ENCODE measurements at regions not wholly inside any gene's neighbourhood (a gene's known extent, or its start where the extent isn't known, plus 50 kb on each side); places are given as distances from the start of the nearest gene placed in this dataset.

DNA sequence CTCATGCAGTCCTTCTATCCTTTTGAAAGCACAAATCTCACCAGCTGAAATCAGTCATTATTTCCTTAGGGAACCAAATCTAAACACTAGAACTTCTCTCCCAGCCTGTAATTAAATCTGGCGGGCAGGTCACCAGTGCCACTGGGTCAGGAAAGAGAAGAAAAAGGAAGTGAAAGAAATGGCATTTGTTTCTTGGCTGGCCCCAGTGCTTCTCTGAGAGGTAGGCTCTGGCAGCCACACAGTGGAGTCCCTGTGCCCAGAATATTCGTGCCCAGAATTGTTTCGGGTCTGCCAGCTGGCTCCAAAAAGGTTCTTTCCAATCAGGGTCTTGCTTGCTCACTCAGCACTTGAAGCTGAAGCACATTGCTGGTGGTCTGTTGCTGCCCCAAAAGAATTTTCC, 133.9 kb upstream of the MTAP start:
- DNase-seq (ENCODE audit: low spot score), result no peak

DNA sequence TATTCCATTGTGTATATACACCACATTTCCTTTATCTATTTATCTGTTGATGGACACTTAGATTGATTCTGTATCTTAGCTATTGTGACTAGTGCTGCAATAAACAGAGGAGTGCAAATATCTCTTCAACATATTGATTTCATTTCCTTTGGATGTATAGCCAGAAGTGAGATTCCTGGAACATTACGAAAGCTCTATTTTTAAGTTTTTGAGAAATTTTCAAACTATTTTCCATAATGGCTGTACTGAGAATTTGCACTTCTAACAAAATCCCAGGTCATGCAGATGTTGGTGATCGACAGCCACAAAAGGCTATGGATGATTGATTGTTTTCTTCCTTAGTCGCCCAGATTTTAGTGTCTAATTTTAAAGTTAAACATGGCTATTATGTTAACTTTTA, 132.7 kb upstream of the MTAP start:
- DNase-seq (ENCODE audit: low spot score), result no peak

DNA sequence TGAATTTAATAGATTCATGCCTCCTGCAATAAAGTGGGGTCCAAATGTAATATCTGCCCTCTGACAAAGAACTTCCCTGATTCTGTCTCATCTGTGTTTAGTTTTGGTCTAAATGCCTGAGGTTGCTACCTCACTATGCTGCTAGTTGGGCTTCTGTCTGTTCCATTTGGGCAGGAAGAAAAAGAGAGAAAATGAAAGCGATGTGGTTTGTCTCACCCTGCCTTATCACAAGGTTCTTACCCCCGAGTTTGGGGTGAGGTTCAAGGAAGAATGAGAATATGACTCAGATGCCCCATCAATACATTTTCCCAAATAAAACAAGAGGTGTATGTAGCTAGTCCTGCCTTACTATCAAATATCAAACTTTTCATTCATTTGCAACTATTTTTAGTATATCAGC, 132.1 kb upstream of the MTAP start:
- peak; percentile 6 for DNase-seq (ENCODE audit: low spot score)

DNA sequence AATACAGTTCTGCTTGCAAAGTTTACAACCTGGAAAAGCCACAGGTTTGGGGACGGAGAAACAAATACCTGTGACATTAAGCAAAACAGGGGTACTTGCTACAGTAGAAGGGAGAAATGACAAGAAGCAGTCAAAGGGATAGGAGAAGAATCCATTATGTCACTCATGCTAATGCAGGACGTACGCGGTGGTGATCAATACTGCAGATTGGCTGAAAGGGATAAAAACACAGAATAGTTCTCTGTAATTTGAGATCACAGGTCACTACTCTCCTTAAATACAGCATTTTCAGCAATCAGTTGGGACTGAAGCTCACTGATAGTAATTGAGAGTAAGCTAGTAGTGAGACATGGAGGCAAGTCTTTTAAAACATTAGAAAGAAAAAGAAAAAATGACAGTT, 130.3 kb upstream of the MTAP start:
- no peak for DNase-seq (ENCODE audit: low spot score)

DNA sequence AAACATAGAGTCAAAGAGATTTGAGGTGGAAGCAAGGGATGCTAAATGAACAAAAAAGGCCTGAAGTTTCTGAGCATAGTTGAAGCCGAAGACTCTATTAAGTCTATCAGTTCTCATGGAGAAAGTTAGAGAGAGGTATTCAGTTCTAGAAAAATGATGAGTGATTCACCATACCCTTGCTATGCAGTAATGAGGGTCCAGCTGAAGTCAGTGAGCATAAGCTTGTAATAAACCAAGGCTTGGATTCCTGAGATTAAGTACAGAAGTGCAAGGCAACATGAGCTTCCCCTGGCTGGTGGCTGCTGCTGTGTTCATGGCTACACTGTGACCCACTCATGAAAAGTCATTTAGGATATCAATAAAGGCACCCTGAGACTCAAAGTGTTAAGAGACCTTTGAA, 129.7 kb upstream of the MTAP start:
- DNase-seq (ENCODE audit: low spot score), result no peak

DNA sequence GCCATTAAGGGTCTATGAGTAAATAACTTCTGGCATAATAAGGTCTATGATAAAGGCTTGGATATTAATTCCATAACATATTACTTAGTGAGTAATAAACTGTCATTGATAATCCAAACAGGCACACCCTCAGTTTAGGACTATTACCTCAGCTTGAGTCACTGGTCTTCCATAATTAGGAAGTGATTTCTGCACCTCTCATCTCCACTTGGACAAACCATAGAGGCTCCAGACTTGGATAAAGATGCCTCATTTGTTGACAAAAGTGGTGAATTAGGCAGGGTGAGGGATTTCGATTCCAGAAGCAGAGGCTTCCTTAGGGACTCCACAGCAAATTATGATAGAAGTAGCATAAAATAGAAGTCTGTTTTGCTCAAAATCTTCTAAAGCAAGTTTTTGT, 127.5 kb upstream of the MTAP start:
- DNase-seq (ENCODE audit: low spot score), result no peak

DNA sequence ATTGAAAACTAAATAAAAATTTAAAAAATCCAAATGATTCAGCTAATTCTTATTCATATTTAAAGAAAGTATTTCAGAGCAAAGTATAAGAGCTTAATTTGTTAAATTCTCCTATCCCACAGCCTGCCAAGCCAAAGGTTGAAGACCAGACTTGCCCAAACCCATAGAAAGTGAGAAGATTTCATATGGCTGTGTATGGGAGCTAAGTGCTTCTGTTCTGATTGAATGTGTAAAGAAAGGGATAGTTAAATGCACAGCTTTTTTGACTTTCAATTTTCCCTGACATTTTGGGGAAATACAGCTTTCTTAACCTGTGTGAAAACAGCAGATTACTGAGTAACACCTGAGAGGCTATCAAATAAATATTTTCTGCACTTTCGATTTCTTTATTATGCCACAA, 125.0 kb upstream of the MTAP start:
- no peak for DNase-seq (ENCODE audit: low spot score)

DNA sequence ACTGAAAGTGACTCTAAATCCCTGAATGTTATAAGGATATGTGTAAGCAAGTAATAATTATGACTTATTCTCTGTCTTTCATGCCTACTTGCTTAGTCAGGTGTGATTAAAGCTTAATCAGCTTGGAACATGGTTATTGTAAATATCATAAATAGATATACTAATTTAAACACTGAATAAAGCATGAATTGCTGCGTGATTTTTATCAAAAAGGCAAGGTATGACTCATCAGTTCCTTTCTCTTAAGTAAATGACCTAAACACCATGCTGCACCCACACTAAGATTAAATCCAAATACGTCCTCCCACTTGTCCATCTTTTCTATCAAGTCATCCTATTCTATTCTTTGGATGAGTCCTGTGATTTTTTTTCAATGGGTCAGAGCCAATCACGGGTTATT, 124.6 kb upstream of the MTAP start:
- DNase-seq (ENCODE audit: low spot score), result no peak

DNA sequence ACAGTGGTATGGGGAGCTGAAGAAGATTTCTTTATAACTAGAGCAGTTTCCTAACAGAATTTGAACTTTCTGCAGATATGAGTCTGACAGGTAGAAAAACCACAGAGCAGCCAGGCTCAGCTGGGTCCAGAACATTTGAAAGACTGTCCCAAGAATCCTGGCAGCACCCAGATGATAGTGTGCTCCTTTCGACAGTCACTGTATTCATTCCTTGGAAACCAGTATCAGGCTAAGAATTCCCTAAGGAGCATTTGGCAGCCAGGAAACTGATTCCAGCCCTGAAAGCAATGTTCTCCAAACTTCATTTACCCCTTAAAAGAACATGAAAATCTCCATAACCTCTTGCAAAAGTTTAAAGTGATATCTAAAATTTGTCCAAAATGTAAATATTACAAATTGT, 123.0 kb upstream of the MTAP start:
- no peak for DNase-seq (ENCODE audit: low spot score)

DNA sequence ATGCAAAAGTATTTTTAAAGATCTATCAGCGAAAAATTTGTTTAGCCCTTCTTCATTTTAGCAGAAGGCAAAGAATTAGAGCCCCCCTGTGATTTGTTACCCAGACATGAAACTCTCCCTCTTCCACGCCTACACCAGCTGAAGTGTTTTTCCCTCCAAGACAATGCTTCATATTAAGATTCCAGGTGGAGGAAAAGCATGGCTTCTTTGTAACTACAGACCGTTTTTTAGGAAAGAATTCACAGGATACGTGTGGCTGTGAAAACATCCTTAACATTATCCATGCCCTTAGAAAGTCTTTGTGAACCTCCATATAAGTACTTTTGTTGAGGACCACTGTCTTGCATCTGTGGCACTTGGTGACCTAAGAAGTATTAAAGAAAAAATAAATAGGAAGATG, 121.8 kb upstream of the MTAP start:
- DNase-seq (ENCODE audit: low spot score), result no peak

DNA sequence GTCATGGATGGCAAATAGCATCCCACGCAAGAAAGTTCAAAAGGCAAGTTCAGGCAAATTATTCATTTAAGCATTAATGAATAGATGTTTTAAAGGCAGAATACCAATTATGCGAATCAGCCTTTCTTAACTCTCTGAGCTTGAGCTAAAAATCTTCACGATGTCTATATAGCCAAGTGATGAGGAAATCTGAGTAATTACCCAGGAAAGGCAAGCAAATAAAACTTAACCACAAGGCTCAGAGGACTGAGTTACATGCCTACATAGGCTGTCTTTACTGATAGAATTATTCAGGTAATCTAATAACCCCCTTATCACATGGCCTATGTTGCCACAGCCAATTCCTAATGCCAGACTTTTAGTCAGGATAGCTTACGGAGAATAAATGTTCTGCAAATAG, 120.8 kb upstream of the MTAP start:
- no peak for DNase-seq (ENCODE audit: low spot score)

DNA sequence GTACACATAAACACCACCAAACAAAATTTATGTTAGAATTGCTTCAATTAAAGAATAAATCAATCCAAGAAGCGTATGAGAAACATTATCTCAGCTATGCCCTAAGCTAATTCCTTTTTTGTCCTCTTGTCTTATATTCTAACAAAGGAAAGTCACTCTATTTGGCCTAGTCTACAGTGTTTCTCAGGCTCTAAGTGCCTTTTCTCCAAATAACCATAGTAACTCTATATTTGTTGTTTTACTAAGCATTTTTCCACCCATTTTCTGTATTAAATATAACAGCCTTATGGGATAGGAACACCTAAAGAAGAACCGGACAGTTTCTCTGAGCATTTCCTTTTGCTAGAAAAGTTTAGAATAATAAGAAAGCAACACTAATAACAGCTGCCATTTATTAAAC, 120.1 kb upstream of the MTAP start:
- DNase-seq (ENCODE audit: low spot score), result no peak

DNA sequence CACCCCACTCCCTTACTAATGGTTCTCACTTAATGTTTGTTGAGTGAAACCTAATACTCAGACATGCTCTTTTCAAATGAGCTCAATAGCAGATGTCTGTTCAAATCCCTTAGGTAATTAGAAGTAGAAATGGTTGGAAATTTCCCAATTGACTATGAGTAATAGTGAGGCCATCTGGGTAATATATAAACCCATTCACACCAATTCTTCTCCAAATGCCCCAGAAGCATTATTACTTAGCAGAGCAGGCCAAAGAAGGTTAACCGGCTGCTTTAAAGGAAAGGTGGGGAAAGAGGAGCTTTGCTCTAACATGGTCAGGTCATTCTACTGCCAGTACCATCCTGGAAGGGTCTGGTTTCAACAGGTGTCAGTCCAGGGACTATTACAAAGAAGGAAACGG, 119.5 kb upstream of the MTAP start:
- no peak for DNase-seq (ENCODE audit: low spot score)

DNA sequence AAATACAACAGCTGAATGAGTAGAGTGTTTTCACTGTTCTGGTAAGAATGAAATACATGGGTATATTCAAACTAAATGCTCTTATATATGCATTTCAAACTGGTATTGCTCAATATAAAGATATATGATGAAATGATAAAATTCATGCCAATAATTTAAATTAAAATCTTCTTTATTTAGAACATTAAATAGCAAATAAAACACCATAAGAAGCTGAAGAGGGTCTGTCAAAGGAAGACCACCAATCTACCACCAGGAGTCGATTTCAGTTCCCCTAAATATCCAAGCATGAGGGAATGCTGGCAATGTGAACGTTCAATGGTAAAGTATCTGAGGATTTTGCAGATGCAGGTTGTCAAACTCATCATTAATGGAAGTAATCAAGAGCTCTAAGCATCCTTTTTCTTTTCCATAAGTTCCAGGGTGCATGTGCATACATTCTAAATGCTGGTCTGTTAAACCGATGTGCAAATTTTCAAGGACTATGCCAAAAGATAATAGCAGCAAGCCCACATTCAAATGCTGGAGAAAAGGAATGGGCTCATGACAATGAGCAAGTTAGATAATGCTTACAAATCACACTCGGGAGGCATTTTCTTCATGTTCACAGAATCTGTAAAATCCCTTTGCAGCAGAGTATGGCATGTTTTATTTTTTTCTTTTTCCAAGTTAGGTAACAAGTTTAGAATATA, 118.8 kb upstream of the MTAP start:
- DNase-seq (ENCODE audit: low spot score), result no peak

DNA sequence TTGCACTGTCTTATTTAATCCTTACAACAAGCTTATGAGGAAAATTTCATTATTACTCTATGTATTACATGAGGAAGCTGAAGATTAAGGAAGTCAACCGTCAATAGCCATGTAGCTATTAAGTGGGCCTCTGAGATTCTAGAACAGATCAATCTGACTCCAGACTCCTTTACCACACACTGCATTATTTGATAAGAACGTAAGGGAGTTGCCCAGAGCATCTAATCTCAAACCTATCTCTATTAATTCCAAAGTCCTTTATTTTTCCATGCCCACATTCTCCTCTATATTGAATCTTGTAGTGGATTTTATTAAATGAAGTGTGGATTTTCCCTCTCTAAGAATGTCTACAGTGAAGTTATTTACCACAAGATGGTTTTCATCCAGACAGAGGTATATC, 118.2 kb upstream of the MTAP start:
- no peak for DNase-seq (ENCODE audit: low spot score)

DNA sequence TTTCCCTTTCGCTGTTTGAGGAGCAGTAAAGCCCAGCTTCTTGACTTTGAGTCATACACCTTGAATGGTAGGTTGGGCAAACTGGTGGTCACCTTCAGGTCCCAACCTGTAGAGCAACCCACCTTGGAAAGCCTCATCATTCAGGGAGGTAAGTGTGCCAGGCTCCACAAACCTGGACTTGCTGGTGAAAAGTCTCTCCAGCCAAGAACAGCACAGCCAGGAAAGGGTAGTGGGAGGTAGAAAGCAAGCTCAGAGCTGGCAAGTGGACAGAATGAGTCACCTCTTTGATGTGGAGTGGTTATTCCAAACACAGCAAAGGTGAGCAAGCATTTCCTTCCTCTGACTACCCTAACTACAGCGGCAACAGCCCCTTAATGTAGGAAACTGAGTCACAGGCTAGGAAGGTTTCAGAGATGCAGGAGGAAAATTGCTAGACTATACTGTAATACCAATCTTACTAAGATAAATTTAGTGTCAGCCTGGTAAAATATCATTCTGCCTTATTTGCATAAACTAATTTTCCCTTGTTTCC, 117.5 kb upstream of the MTAP start:
- no peak for DNase-seq (ENCODE audit: low spot score)

DNA sequence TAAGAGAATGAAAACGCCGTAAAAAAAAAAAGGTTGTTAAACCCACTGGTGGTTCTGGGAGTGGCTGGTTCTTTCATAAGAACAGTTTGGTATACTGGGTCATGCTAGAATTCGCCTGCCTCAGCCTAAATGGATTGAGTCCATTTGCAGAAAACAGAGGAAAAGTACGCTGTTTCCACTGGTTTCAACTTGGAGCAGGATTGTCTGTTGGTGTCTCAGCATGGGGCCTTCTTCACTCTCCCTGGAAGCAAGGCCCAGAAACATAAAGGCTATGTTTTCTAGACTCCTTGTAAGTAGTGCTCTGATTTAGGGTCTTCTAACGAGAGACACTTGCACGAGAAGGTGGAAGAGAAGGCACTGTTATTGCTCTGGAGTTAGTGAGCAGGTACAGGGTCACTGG, 116.9 kb upstream of the MTAP start:
- DNase-seq (ENCODE audit: low spot score), result no peak

DNA sequence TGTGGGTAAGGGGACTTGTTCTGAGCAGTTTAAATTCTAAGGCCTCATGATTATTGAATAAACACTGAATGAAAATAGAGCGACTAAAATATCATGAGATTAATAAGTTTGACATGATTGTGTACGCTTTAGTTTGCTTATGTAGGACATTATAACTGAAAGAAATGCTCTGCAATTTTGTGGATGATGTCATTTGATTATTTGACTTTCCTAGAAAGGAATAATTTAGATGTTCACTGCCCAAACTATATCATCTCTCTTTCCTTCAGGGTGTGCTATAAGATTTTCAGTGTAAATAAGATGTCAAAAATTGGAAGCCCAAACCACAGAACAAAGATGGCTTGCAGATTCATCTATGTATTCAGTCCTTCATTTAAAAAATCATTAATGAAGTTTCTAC, 115.7 kb upstream of the MTAP start:
- DNase-seq (ENCODE audit: low spot score), result no peak

DNA sequence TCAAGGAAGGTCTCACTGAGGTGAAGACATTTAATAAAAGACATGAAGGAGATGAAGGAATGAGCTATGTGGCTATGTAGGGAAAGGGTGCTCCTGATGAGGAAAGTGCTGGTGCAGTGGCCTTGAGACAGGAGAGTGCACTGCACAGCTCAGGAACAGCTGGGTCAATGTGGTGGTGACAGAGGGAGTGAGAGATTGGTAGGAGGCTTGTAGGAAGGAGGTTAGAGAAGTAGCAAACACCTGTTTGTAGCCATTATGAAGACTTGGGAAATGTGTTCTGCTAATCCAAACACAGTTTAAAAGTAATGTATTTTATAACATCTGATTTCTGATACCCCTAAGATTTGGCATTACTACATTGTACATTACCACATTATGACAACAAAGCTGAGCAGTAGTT, 115.1 kb upstream of the MTAP start:
- no peak for DNase-seq (ENCODE audit: low spot score)

DNA sequence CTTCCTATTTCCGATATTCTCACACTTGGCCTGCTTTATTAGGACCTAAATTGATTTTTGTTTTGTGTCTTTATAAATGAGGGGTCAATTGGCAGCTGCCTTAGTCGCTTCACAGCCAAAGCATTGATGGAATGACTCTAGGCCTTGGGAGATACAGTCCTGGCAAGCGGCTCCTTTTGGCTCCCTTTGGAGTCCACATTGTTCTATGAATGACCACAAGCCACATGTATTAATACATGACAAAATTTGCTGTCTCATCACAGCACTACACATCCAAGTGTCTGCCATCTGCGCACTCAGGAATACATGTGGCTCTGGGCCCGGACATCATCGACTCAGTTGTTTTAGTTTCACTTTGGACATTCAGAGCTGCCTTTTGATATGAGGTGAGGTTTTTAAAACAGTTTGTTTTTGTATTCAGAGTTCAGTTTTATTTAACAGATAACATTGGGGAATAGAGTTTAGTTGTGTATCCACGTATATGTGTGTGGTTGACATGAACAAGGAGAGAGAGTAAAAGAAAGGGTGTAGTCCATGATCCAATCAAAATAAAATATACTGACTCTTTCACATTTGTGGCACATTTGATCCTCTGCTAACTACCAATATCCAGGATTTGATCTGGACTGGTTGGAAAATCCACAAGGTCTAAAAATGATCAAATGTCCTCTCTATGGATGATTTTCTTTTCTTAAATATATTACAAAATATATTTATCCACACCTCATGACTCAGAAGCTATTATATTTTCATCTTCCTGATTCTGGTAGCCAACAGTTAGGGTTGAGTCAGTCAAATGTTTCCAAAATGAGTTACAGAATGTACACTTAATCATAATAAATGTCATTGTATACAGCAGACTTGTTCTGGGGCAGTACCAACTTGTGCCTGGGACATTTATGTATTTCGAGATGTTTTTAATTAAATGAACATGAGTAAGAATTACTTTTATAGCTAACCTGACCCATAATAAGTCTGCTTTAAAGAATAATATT, 114.0 kb upstream of the MTAP start:
- no peak for DNase-seq (ENCODE audit: low spot score)

DNA sequence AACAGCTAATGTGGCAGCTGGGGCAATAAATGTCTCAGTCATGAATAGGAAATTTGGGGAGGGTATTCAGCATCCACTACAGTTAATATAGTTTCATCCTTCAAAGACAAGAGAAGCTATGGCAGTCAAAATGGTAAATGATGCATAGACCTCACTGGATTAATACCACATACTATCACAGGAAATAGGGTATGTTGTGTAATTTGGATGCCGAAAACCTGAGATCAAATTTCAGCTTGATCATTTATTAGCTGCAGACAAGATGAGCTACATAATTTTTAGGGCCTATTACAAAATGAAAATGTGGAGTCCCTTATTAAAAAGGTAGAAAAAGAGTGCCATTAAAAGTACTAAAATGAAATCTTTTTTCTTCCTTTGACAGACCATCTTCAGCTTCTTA, 112.6 kb upstream of the MTAP start:
- DNase-seq (ENCODE audit: low spot score), result no peak

DNA sequence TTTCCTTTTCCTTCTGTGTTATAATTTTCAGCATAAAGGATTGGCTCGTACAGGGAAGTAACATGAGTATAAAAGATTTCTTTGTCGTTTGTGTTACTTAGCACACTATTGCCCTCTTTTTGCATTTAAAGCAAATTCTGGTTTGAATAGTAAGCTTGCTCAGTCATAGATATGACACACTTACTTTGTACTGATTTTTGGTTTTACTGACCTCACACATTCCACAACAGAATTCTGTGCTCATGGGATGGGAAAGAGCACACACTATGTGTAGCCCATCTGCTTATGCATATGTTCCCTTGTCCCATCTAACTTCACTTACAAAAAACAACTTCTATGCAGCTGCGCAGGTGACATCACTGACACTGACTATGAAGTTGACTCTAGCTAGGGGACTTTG, 111.9 kb upstream of the MTAP start:
- no peak for DNase-seq (ENCODE audit: low spot score)

DNA sequence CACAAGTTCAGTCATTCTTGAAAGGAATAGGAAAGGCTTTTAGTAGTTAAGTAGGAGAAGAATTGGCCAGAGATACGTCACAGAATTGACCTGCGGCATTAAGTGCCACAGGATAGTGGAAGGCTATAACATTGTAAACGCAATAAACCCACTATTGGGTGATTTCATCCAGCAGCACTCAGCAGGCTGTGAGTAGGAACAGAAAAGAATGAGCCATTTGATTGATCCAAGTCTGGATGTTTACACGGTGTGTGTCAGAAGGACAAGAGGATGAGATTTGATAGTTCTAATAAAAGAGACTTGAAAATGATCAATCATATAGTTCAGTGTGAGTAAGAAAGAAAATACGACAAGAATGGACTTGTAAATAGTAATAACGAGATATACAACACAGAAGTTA, 110.0 kb upstream of the MTAP start:
- DNase-seq (ENCODE audit: low spot score), result no peak
